Renal cortical epithelial cell (primary cell): ENCODE measurements at regions not wholly inside any gene's neighbourhood (a gene's known extent, or its start where the extent isn't known, plus 50 kb on each side); places are given as distances from the start of the nearest gene placed in this dataset.
"Not testable (repeated sequence)": the region's sequence is repeated elsewhere in the genome, so short reads cannot be mapped to it uniquely, and the experiment has no call there.

Source experiments
- DNase-seq: peaks from one replicate; pipeline ENCODE4 v3.0.0-alpha.2; 2011; ENCODE audit warnings: low read depth

- peak; percentile 11 for DNase-seq
These were observed 156.1 kb upstream of the SRD5A2 start for GRCh38 chr2:31736695-31737454.

GRCh38 chr2:31735716-31736115 lies 155.0 kb upstream of the SRD5A2 start:
- no peak for DNase-seq

GRCh38 chr2:31729442-31730092 lies 148.8 kb upstream of the SRD5A2 start:
- DNase-seq, result peak; percentile 50

GRCh38 chr2:31729065-31729439 lies 148.3 kb upstream of the SRD5A2 start:
- peak; percentile 28 for DNase-seq

GRCh38 chr2:31728406-31729064 lies 147.8 kb upstream of the SRD5A2 start:
- no peak for DNase-seq

- DNase-seq, result no peak
These were observed 145.7 kb upstream of the SRD5A2 start for GRCh38 chr2:31726457-31726856.

GRCh38 chr2:31725444-31725843 lies 144.7 kb upstream of the SRD5A2 start:
- no peak for DNase-seq

GRCh38 chr2:31711737-31712136 lies 131.0 kb upstream of the SRD5A2 start:
- no peak for DNase-seq

- DNase-seq, result no peak
These were observed 129.4 kb upstream of the SRD5A2 start for GRCh38 chr2:31710121-31710520.

- DNase-seq, result no peak
These were observed 127.3 kb upstream of the SRD5A2 start for GRCh38 chr2:31707992-31708391.

GRCh38 chr2:31704561-31705212 lies 123.9 kb upstream of the SRD5A2 start:
- DNase-seq, result peak; percentile 20

GRCh38 chr2:31703253-31703652 lies 122.5 kb upstream of the SRD5A2 start:
- DNase-seq, result no peak

GRCh38 chr2:31698722-31699121 lies 118.0 kb upstream of the SRD5A2 start:
- no peak for DNase-seq

- no peak for DNase-seq
These were observed 115.3 kb upstream of the SRD5A2 start for GRCh38 chr2:31696068-31696467.

GRCh38 chr2:31694444-31694843 lies 113.7 kb upstream of the SRD5A2 start:
- no peak for DNase-seq

GRCh38 chr2:31693882-31694281 lies 113.1 kb upstream of the SRD5A2 start:
- no peak for DNase-seq

GRCh38 chr2:31688282-31688681 lies 107.5 kb upstream of the SRD5A2 start:
- DNase-seq, result no peak

GRCh38 chr2:31683506-31683905 lies 102.8 kb upstream of the SRD5A2 start:
- DNase-seq, result not testable (repeated sequence)

GRCh38 chr2:31675485-31675901 lies 94.8 kb upstream of the SRD5A2 start:
- peak; percentile 2 for DNase-seq

GRCh38 chr2:31674446-31674845 lies 93.7 kb upstream of the SRD5A2 start:
- DNase-seq, result no peak

GRCh38 chr2:31666878-31667277 lies 86.1 kb upstream of the SRD5A2 start:
- DNase-seq, result no peak

- DNase-seq, result no peak
These were observed 84.4 kb upstream of the SRD5A2 start for GRCh38 chr2:31664949-31665724.
